Mesendoderm (in vitro differentiated cells): ENCODE measurements at regions not wholly inside any gene's neighbourhood (a gene's known extent, or its start where the extent isn't known, plus 50 kb on each side); places are given as distances from the start of the nearest gene placed in this dataset.
A peak's percentile ranks its signal among the peaks of the same experiment; 100 is the strongest.

Experiments used
- DNase-seq: peaks from one replicate; pipeline ENCODE4 v3.0.0; 2013
- H2AK5ac ChIP-seq: 2 replicates; pipeline ENCODE4 v1.6.1; 2013; ENCODE audit warnings: low read length, inconsistent platforms
- H2BK120ac ChIP-seq: 2 replicates; pipeline ENCODE4 v1.6.1; 2013; ENCODE audit warnings: low read depth, mild to moderate bottlenecking, low read length, moderate library complexity, mixed read lengths
- H2BK15ac ChIP-seq: replicated peaks from 2 replicates; pipeline ENCODE4 v1.6.1; 2013; ENCODE audit warnings: low read depth, mild to moderate bottlenecking, moderate library complexity
- H2BK5ac ChIP-seq: 2 replicates; pipeline ENCODE4 v1.6.1; 2013; ENCODE audit warnings: low read length, inconsistent platforms
- H3K18ac ChIP-seq: 2 replicates; pipeline ENCODE4 v1.6.1; 2013; ENCODE audit warnings: mild to moderate bottlenecking, low read length, mixed read lengths
- H3K23ac ChIP-seq: one replicate; pipeline ENCODE4 v1.6.1; 2013; ENCODE audit warnings: low read length
- H3K27ac ChIP-seq: 2 replicates; pipeline ENCODE4 v1.5.1; 2013; ENCODE audit warnings: low read depth, mild to moderate bottlenecking, inconsistent platforms, low read length, moderate library complexity
- H3K27me3 ChIP-seq: 2 replicates; pipeline ENCODE4 v1.6.1; 2013; ENCODE audit warnings: low read length, control low read depth, mild to moderate bottlenecking, inconsistent platforms; ENCODE audit not compliant: insufficient read depth, poor library complexity
- H3K36me3 ChIP-seq: 2 replicates; pipeline ENCODE4 v1.6.1; 2013; ENCODE audit warnings: low read length, inconsistent platforms; ENCODE audit not compliant: control insufficient read depth, insufficient read depth
- H3K4ac ChIP-seq: one replicate; pipeline ENCODE4 v1.6.1; 2013; ENCODE audit warnings: low read depth, mild to moderate bottlenecking, low read length, moderate library complexity
- H3K4me1 ChIP-seq: 2 replicates; pipeline ENCODE4 v1.6.1; 2013; ENCODE audit warnings: low read depth, low read length, inconsistent platforms; ENCODE audit not compliant: control insufficient read depth
- H3K4me2 ChIP-seq: 2 replicates; pipeline ENCODE4 v1.6.1; 2013; ENCODE audit warnings: low read length
- H3K4me3 ChIP-seq: 2 replicates; pipeline ENCODE4 v1.5.1; 2013; ENCODE audit warnings: mild to moderate bottlenecking, low read length
- H3K56ac ChIP-seq: one replicate; pipeline ENCODE4 v1.6.1; 2013; ENCODE audit warnings: low read length
- H3K79me1 ChIP-seq: 2 replicates; pipeline ENCODE4 v1.6.1; 2013; ENCODE audit warnings: low read length, inconsistent platforms
- H3K79me2 ChIP-seq: 2 replicates; pipeline ENCODE4 v1.6.1; 2013; ENCODE audit warnings: mild to moderate bottlenecking, low read length; ENCODE audit not compliant: control insufficient read depth, insufficient read depth
- H3K9ac ChIP-seq: 2 replicates; pipeline ENCODE4 v1.6.1; 2013; ENCODE audit warnings: low read length, inconsistent platforms
- H4K5ac ChIP-seq: one replicate; pipeline ENCODE4 v1.6.1; 2013; ENCODE audit warnings: low read length
- H4K8ac ChIP-seq: one replicate; pipeline ENCODE4 v1.6.1; 2013; ENCODE audit warnings: low read depth, mild to moderate bottlenecking, control low read depth, low read length, moderate library complexity
- WGBS: extraction: QIAGEN DNeasy Blood & Tissue Kit; methylation state at CpG from one replicate; pipeline ENCODE4 v1.1.7; 2013; ENCODE audit warnings: low lambda C conversion rate, missing lambda C conversion rate; ENCODE audit not compliant: insufficient coverage; ENCODE audit errors: extremely low coverage; 5-methylcytosine and 5-hydroxymethylcytosine counted together

DNA sequence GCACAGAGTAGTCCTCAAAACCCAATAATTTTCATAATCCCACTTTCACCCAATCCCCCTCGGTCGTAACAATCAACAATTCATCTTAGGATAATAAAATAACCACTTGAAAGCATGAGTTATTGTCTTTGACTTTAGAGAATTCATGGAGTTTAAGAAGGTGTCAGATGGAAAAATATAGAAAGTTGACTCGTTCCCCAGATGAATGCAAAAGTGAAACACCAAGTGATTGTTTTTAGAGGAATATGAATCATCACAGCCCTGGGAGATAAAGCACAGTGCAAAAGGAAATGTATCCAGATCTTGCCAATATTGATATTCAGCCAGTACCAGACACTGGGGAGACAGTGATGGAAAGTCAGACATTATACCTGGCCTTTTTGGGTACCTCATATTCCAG, 860.5 kb downstream of the DHX35 start:
- Histone ChIP-seq H3K27ac (no peak overlapping the region), H3K36me3 (no peaks in the 10 kb centered on the region), H2BK120ac (no peak overlapping the region), H3K4me1 (no peaks in the 10 kb centered on the region), H3K56ac (no peak overlapping the region), H4K5ac (no peak overlapping the region), H3K23ac (no peak overlapping the region), H3K79me2 (no peaks in the 10 kb centered on the region), H4K8ac (no peak overlapping the region), H3K9ac (no peak overlapping the region), H3K27me3 (no peaks in the 10 kb centered on the region), H2BK15ac (no peak overlapping the region), H3K79me1 (no peaks in the 10 kb centered on the region), H2AK5ac (no peak overlapping the region), H3K4me2 (no peak overlapping the region), H3K4me3 (no peak overlapping the region), H3K18ac (no peak overlapping the region), H3K4ac (no peak overlapping the region), H2BK5ac (no peak overlapping the region)
- no peak for DNase-seq
- 100% methylated on average over 2 of the region's 3 CpGs for WGBS

DNA sequence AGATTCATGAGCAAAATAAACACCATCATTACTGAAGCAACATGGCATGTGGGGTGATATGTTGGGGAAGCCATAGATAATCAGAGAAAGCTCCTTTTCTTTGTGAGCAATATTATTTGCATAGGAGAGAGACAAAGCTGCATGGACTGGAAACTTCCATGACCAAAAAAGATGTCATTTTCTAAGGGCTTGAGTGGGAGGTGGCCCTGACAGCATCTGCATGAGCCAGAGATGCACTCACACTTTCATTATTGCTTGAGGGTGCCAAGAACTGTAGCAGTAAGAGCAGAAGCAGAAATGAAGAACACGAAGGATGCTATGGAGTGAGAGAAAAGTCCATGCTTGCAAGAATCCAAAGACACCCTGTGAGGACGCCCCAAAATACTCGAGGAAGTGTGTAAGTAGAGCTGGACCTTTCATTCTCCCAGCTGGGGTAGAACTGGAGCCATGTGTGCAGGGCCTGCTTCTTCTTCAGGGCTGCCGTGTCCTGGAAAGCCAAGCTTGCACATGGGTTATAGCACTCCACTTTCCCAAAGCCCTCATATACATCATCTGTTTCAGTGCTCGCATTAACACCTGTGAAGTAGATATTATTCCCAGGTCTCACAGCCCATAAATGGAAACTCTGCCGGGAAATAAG, 851.2 kb downstream of the DHX35 start:
- no peak for DNase-seq
- WGBS: no CpG with 5 or more reads among the region's 6 CpGs
- H3K36me3 ChIP-seq: no peaks in the 10 kb centered on the region
- H3K23ac ChIP-seq: no peak overlapping the region
- no peak overlapping the region for H3K9ac ChIP-seq
- H4K5ac ChIP-seq: no peak overlapping the region
- H3K27ac ChIP-seq: no peak overlapping the region
- no peak overlapping the region for H3K56ac ChIP-seq
- H3K27me3 ChIP-seq: no peaks in the 10 kb centered on the region
- no peak overlapping the region for H2AK5ac ChIP-seq
- H3K79me1 ChIP-seq: no peaks in the 10 kb centered on the region
- H3K4me2 ChIP-seq: no peak overlapping the region
- H3K79me2 ChIP-seq: no peaks in the 10 kb centered on the region
- H4K8ac ChIP-seq: no peak overlapping the region
- H2BK15ac ChIP-seq: no peak overlapping the region
- no peak overlapping the region for H2BK120ac ChIP-seq
- no peak overlapping the region for H3K18ac ChIP-seq
- H3K4ac ChIP-seq: no peak overlapping the region
- no peak overlapping the region for H2BK5ac ChIP-seq
- H3K4me1 ChIP-seq: no peaks in the 10 kb centered on the region
- H3K4me3 ChIP-seq: no peak overlapping the region

GRCh38 chr20:39812116-39812515, 850.0 kb downstream of the DHX35 start:
- no peaks in the 10 kb centered on the region for H3K27me3 ChIP-seq
- no CpG with 5 or more reads among the region's 2 CpGs for WGBS
- H3K4me2 ChIP-seq: no peak overlapping the region

DNA sequence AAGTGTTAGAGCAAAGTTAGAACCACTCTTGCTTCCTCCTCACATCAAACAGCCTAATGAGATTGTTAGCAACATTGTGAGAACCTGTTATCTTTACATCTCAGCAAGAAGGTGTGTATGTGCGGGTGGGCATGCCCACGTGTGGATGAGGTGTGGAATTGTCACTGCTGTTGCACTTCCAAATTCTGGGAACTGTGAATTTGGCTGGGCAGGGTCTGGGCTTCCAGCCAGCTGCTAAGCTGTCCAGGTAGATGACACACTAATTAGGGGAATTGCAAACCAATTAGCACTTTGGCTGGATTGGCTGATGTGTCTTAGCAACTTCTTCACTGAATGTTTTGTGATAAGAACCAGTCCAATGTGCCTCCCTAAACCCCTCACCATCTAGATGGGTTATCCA, 848.2 kb downstream of the DHX35 start:
- H2BK15ac ChIP-seq: no peak overlapping the region
- H3K56ac ChIP-seq: no peak overlapping the region
- H2BK120ac ChIP-seq: no peak overlapping the region

More at GRCh38 chr20:39812116-39812515, 850.0 kb downstream of the DHX35 start:
- Histone ChIP-seq H3K36me3 (no peaks in the 10 kb centered on the region), H3K27ac (no peak overlapping the region), H3K4me1 (no peaks in the 10 kb centered on the region), H2BK5ac (no peak overlapping the region), H3K79me2 (no peaks in the 10 kb centered on the region), H3K23ac (no peak overlapping the region), H3K18ac (no peak overlapping the region), H3K9ac (no peak overlapping the region), H3K56ac (no peak overlapping the region), H4K8ac (no peak overlapping the region), H3K79me1 (no peaks in the 10 kb centered on the region), H4K5ac (no peak overlapping the region), H3K4me3 (no peak overlapping the region), H2BK15ac (no peak overlapping the region), H3K4ac (no peak overlapping the region), H2AK5ac (no peak overlapping the region), H2BK120ac (no peak overlapping the region)
- DNase-seq: no peak

DNA sequence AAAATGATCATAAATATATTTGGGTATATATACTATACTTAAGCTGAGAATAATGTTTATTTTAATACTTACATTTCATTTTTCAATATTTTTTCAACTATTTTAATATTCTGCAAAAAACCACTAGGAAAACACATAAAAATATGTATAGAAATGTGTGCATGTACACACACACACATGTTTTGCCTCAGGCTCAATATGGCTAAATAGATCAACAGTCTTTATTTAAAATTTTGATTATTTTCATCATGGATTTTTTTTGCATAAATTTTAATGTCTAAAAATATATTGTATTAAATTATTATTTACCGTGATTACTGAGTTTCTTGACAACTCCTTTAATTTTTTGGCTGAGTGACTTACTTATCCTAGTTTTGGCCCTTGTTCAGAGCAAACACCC, 846.5 kb downstream of the DHX35 start:
- Histone ChIP-seq H3K79me1 (no peaks in the 10 kb centered on the region), H2BK5ac (no peak overlapping the region), H3K27me3 (no peaks in the 10 kb centered on the region), H4K8ac (no peak overlapping the region), H3K36me3 (no peaks in the 10 kb centered on the region), H2BK120ac (no peak overlapping the region), H3K56ac (no peak overlapping the region), H3K4me1 (no peaks in the 10 kb centered on the region), H3K27ac (no peak overlapping the region), H2BK15ac (no peak overlapping the region), H3K4me2 (no peak overlapping the region), H3K79me2 (no peaks in the 10 kb centered on the region), H2AK5ac (no peak overlapping the region), H3K9ac (no peak overlapping the region), H3K18ac (no peak overlapping the region), H3K23ac (no peak overlapping the region), H3K4me3 (no peak overlapping the region), H3K4ac (no peak overlapping the region), H4K5ac (no peak overlapping the region)
- no CpG with 5 or more reads among the region's 1 CpG for WGBS
- DNase-seq: no peak

More for the DNA sequence above, 848.2 kb downstream of the DHX35 start:
- Histone ChIP-seq H3K9ac (no peak overlapping the region), H4K8ac (no peak overlapping the region), H3K36me3 (no peaks in the 10 kb centered on the region), H3K27me3 (no peaks in the 10 kb centered on the region), H3K79me2 (no peaks in the 10 kb centered on the region), H4K5ac (no peak overlapping the region), H3K23ac (no peak overlapping the region), H2AK5ac (no peak overlapping the region), H3K18ac (no peak overlapping the region), H3K4me1 (no peaks in the 10 kb centered on the region), H3K4ac (no peak overlapping the region), H3K27ac (no peak overlapping the region), H3K4me2 (no peak overlapping the region), H2BK5ac (no peak overlapping the region), H3K79me1 (no peaks in the 10 kb centered on the region), H3K4me3 (no peak overlapping the region)
- WGBS: no CpG with 5 or more reads among the region's 2 CpGs
- peak; percentile 53 for DNase-seq

DNA sequence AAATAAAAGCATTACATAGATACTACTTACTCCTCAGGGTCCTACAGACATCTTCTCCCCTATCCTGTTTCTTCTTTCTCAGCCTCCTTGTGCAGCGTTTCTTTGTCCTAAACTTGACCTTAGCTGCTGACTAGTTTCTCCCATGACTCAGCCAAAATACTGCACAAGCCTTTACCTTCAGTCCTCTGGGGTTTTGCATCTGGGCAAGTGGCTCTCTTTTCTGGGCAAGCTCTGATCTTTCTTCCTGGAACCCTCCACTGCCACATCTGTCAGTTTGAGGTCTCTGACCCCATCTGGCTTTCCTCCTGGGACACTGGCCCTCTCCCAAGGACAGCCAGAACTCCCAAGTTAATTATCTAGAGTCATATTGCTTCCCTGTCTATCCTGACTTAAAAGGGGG, 838.4 kb downstream of the DHX35 start:
- Histone ChIP-seq H3K4me2 (no peak overlapping the region), H2BK15ac (no peak overlapping the region), H3K9ac (no peak overlapping the region), H3K23ac (no peak overlapping the region), H2BK120ac (no peak overlapping the region), H3K4me3 (no peak overlapping the region), H3K27ac (no peak overlapping the region), H3K27me3 (no peaks in the 10 kb centered on the region), H2BK5ac (no peak overlapping the region), H3K18ac (no peak overlapping the region), H3K36me3 (no peaks in the 10 kb centered on the region), H3K4me1 (no peaks in the 10 kb centered on the region), H2AK5ac (no peak overlapping the region), H3K56ac (no peak overlapping the region), H3K4ac (no peak overlapping the region), H3K79me2 (no peaks in the 10 kb centered on the region), H4K5ac (no peak overlapping the region), H4K8ac (no peak overlapping the region), H3K79me1 (no peaks in the 10 kb centered on the region)
- WGBS: no CpG with 5 or more reads among the region's 1 CpG
- DNase-seq: no peak
